GM21723 (cell line): ENCODE measurements at regions not wholly inside any gene's neighbourhood (a gene's known extent, or its start where the extent isn't known, plus 50 kb on each side); places are given as distances from the start of the nearest gene placed in this dataset.
A peak's percentile ranks its signal among the peaks of the same experiment; 100 is the strongest.

Experiments
- ATAC-seq: cut with Tn5 transposase; IDR thresholded peaks from one replicate; pipeline ENCODE4 v1.9.1; 2021; ENCODE audit warnings: mild to moderate bottlenecking, moderate library complexity; ENCODE audit not compliant: unreplicated experiment

DNA sequence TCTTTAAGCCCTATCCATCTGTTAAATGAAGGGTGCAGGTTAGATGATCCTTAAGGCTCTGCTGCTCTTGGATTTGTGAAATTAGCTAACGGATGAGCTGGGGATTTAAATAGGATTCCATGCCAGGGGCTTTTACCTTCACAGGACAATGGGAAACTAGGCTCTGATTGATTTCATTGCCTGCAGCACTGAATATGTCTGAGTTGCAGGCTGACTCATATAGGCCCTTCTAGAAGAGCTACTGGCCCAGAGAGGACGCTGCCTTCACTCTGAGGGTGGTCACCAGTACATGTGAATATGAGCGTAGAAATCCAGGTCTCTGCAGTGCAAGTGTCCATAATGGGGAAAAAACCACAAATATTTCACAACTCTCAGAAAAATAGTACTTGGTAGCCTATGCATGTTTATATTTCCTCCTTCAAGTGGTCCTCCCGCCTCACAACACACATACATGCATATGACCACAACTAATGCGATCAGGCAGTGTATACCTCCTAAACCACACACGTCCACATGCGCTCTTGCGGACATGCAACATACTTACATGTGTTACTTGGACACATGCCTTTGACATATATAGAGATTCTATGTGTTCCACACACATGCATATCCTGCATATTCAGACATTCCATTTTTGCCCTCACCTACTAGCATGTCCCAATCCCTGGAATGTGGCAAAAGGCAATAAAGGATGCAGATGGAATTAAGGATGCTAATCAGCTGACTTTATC lies 233.8 kb upstream of the JUN start:
- ATAC-seq: no peak

DNA sequence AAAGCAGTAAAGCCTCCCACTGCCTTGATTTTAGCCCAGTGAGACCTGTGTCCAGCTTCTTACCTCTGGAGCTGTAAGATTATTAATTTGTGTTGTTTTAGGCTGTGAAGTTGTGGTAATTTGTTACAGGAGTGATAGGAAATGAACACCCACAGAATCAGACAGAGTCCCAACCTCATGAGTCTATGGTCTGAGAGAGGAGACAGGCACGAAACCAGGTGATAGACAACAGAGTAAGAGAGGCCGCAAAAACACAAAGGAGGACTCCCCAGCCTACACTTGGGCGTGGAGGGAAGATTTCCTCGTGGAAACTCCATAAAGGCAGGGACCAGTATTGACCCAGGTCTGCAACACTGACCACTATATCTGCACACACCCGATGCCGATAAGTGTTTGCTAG lies 234.6 kb upstream of the JUN start:
- ATAC-seq: no peak

DNA sequence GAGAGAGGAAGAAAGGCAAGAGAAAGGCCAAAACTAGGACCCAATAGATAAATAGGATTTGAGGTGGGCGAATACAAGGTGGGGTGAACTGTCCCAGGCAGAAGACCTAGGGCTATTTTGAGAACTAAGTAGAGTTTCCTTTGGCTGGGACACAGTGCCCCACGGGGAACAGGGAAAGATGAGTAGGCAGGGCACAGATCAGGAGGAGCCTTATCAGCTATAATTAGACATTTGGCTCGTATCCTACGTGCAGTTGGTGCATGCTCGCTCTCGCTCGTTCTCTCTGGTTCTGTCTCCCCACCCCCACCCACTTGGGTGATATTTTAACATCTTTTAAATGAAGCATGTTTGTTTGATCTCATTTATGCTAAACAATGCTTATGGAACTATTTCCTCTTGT lies 235.0 kb upstream of the JUN start:
- ATAC-seq: no peak

DNA sequence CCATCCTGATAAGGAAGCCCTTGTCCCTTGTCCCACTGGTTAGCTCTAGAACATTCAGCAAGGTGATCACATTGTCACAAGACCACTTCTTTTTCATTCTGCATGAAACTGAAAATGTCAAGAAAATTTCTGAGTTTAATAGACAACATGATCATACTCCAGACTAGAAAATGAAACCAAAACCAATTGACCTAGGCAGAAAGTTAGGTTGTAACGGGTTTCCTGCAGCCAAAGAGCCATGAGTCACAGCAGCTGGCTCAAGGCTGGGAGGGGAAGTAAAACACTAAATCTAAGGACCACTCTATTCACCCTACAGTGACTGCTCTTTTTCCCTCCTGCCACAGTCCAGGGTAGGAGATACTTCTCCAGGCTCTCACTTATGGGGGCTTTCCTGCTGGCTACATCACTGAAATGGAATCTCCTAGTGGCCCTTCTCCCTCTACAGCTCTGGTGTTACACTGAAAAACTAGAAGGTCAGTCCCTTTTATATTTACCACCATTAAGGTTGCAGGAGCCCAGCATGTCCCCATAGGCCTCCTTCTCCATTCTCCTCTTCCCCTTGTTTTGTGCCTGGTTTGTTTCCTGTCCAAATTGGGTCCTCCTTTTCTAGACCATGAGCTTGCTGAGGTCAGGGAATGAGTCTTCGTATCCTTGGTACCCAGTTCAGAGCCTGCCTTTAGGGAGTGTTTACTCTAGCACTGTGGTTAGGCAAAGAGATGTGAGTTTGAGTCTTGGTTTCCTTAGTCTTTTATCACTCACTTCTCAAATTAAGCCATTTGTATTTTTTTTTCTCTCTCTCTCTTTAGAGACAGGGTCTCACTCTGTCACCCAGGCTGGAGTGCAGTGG lies 236.5 kb upstream of the JUN start:
- peak; percentile 96 for ATAC-seq

DNA sequence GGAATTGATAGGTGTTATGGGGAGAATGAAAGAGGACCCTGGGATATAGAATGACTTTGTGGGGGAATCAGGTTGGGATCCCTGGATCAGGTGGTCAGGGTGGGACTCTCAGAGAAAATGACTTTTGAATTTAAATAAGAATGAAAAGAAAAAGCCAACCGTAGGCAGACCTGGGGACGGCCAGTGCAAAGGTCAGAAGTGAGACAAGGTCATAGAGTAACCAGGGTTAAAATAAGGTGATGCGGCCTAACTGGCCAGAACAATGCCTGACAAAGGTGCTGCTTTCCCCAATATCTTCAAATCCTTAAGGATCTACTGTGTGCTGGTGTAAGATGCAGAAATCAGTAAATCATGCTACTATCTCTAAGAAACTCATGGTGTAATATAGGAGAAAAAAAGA lies 238.4 kb upstream of the JUN start:
- no peak for ATAC-seq

DNA sequence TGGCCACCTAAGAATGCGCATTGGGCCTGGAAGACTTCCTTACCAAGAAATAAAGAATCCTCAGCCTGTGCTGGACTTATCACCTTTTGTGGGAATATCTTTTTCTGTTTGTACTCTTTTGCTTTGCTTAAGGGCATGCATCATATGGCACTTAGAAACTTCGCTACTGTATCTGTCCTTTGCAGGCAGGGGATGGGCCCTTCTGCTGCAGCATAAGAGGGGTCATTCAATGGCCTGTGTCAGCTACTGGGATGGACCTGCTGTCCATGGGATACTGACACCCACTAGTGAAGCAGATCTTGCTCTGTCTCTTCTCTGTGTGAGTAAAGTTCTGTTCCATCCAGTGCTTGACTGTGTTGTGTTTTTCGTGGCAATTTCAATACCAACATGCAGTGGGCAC lies 239.0 kb upstream of the JUN start:
- no peak for ATAC-seq

DNA sequence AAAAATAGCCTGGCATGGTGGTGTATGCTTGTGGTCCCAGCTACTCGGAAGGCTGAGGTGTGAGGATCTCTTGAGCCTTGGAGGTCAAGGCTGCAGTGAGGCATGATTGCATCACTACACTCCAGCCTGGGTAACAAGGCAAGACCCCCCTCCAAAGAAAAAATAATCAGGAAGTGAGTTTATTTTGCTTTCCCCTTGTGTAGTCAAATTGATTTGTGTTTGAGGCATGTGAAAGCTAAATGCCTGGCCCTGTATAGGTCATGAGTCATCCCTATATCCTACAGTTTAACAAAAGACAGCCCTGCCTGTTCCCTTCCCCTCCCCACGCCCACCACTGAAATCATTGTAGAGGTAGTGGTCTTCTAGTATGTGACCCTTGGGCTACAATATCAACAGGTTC lies 241.4 kb upstream of the JUN start:
- no peak for ATAC-seq

DNA sequence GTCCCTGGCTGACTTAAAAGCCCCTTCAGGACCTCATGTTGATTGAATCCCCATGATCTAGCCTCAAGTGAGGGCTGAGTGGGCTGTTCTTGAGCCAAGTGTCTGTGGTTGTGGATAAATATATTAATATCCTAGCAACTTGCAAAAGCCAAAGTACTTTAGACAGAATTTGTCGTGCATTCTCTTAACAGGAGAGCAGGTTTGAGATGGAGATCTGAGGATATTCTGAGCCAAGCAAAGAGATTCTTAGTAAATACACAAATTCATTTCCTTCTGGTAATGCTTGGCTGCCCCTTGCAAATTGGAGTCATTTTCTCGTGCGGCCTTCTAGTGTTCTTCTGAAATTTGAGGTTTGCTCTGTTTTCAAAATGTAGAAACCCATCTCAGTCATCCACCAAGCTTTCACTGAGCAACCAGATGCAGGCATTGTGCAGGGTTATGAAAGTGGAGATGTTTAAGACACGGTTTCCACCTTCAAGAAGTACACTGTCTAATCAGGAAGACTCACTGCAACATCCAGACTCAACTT lies 242.1 kb upstream of the JUN start:
- peak; percentile 92 for ATAC-seq

DNA sequence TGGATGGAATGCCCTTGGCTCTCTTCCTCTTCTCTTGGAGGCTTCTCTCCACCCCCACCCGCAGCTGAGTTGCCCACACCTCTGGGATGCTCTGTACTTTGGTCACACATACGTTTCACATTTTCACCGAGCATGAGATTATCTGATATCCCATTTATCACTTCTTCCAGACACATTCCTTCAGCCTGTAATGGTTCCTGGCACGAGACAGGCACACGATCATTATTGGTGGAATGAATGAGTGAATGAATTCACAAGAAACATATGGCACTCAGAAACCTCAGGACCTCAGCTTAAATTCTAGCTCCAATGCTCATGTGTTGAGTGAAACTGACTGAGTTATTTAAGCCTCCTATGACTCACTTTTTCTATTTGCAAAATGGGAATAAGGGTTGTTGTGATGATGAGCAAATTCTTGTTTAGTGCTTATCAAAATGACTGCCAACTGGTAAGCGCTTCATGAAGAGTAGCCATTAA lies 242.7 kb upstream of the JUN start:
- peak; percentile 10 for ATAC-seq

DNA sequence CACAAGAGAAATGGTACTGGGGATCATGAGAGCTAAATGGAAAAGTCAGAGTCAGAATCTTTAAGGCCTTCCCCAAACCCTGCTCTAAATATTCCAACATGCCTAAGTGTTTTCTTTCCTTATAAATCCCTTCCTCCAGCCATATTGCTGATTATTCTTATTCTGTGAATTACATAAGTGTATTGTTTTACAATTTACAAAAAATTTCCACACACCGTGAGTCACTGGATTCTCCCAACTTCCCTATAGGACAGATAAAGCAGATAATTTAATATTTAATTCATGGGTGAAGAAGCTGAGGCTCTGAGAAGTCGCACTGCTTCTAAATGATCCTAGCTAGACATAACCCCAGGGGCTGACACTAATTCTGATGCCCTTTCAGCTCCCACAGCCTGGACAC lies 243.3 kb upstream of the JUN start:
- ATAC-seq: no peak

DNA sequence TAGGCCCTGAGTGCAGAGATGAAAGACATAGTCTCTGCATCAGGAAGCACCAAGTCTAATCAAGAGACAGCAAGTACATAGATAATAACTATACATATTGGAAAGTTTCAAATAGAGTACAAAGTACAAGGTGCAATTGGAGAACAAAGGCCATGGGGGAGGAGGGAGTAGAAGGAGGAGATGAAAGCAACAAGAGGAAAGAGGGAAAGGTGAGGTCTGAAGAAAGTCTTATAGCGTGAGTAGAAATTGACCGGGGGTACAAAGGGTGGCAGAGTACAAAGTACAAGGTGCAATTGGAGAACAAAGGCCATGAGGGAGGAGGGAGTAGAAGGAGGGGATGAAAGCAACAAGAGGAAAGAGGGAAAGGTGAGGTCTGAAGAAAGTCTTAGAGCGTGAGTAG lies 244.2 kb upstream of the JUN start:
- no peak for ATAC-seq

DNA sequence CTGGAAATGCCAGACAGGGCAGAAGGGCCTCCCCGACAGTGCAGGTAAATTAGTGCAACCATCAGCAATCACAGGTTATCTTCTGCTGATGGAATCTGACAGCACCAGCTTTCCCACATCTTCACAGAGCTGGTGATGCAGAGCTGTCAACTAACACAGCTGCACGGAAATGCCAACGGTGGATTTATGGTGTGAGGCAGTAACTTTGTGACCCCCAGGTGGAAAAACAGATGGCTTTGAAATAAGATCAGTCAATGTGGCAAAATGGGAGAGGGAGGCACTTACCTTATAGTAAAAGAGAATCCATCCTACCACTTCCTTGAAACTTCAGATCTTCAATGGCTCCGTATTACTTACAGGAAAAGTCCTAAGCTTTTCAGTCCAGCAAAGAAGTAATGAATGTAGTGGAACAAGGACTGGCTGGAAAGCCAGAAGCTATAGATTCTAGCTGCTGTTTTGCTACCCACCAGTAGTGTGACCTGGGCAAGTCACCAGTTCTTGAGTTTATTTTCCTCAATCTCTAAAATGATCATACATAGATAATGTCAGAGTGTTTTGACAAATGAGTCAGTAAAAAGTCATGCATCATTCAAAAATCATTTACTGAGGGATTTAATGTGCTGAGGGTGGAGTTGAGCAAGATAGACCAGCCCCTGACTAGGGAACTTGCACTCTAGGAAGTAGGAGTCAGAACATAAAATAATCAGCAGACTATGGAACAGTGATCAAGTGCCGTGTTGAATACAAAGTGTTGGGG lies 245.7 kb upstream of the JUN start:
- ATAC-seq: no peak

DNA sequence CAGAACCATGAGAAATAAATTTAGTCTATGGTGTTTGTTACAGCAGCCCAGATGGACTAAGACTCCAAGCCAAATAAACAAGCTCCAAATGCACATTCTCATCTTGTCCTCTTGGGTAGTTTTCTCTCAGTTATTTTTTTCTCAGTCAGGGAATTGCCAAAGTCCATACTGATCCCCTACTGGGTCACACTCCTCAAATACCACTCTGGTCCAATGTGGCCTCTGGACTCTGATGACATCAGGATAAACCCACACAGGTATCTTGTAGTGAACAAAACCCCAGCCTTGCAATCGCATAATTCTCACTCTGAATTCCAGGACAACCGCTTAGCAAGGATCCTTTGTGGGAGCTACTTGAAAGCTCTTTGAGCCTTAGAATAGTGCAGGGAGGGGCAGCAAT lies 248.4 kb upstream of the JUN start:
- no peak for ATAC-seq

DNA sequence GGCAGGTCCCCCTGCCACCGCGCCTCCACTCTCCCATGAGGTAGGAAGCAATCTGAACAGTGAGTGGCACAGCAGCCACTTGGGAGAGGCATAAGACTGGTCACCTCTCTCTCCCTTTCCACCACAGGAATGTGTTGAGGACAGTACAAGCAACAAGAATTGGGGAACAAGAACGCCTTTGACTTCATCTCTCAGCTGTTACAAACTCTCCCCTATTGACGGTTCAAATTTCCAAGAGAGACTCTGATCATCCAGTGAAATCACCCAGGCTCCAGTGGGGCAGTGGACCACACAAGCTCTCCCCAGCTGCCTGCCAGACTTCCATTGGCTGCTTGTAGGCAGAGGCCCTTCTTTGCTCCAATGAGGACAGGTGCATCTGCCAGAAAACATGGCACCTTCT lies 249.9 kb upstream of the JUN start:
- no peak for ATAC-seq

DNA sequence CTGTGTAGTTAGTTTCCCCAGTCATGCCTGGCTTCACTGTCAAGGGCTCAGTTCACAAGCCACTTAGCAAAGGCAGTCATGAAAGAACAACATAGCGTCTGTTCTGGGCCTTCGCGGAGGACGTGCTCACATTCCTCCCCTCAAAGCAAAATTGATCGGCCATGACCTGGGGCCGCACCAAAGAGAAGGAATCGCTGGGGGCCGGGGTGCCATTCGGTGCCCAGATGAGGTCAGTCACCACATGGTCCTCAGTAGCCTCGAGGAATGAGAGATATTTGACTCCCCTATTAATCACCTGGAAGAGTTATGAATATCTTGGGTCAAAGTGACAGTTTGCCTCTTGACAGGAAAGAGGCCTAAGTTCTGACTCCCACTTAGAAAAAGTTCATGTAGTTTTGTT lies 251.1 kb upstream of the JUN start:
- no peak for ATAC-seq

DNA sequence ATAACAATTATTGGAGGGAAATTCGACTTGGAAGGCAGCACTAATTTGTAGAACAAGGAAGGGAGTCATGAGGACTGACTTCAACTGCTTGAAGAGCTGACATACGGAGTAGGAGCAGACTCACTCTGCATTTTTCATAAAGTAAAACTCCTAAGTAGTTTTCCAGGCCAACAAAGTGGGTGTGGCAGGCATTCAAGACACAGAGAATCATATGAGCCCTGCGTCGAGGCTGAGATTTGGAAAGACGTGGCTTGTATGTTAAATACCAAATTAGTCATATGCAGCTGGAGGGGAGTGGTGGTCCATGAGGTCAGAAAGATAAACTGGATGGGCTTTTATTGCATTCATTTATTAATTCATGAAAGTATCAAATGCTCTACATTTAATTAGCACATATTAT lies 255.7 kb upstream of the JUN start:
- no peak for ATAC-seq

DNA sequence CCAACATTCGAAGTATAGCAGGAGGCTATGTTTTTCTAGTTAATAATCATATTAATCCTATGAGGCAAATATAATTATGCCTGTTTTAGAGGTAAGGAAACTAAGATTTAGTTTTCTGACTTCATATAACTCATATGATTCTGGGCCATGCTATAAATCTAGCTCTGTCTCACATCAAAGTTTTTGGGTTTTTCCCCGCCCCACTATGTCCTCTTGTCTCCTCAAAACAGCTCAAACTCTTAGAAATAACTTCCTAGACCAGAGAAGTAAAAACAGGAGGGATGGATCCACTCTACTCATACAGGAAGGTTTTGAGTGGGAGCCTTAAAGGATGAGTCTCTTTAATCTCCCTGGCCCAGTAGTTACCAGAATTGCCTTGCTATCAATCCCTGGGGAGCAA lies 256.4 kb upstream of the FGGY start:
- no peak for ATAC-seq

DNA sequence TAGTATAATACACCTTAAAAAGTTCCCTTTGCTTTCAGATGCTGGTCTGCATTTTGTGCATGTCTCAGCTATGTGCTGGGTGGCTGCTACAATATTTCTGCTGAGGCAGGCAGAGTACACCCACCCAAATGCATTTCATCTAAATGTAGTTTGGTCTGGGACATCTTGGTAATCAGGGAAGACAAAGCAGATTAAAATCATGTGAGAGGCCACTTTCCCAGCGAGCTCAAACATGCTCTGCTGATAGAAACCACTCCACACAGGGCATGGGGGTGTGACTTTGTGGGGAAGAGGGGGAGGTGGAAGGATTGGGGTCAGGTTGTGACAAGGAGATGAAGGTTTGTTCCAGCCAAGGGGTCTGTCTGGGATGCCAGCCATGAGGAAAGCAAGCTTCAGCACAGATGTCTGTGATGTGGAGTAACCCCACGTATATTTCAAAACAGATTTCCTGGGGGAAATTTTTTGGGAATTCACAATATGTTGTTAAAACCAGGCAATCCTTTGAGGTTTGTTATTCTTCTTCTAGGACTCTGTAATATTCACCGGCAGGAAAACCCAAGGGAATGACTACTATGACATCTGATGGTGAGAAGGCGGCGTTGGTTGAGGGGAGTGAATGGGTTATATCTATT lies 255.1 kb upstream of the FGGY start:
- no peak for ATAC-seq

DNA sequence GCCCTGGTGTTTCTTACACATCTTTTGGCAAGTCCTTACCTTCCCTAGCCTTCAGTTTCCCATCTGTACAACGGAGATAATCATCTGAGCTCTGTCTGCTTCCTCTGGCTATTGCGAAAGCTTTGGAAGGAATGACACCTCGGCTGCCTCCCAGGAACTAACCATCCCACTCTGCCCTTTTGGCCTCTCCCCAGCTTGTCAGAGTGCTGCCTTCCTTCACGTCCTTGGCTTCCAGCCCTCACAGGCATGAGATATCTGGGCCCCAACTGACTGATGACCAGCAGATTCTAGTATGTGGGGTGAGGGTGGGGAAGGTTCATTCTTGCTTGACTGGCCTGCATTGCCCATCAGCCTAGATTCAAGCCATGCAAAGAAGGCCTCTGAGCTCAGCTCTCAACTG lies 253.1 kb upstream of the FGGY start:
- no peak for ATAC-seq

DNA sequence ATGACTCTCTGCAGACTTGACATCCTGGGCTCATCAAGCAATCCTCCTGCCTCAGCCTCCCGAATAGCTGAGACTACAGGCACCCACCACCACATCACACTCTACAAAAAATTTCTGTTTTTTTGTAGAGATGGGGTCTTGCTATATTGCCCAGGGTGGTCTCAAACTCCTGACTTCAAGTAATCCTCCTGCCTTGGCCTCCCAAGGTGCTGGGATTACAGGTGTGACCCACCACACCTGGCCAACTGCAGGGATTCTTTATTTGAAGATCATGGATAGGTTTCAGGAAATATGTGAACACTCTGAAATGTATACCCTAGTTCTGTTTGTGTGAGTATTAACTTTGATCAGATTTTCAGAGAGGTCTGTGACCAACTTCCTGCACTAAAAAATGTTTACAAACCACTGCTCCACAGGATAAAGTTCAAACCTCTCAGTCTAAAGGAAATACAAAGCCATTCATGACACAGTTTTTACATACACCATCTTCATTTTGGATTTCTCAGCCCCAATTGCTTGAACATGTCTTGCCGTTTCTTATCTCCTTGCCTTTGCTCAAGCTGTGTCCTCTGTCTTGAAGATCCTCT lies 252.3 kb upstream of the FGGY start:
- no peak for ATAC-seq

DNA sequence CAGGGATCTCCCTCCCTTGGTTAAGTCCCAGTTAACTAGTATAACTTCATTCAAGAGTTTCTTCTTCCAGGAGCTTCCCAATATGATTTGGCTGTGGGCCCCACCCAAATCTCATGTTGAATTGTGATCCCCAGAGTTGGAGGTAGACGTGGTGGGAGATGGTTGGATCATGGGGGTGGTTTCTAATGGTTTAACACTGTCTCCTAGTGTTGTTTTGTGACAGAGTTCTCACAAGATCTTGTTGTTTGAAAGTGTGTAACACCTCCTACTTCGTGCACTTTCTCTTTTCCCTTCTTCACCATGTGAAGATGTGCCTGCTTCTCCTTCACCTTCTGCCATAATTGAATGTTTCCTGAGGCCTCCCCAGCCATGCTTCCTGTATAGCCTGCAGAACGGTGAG lies 251.8 kb upstream of the FGGY start:
- ATAC-seq: no peak
